Activated B cell treated with CpG ODN at 0.5 μM for 24 hours (primary cell): ENCODE measurements at regions not wholly inside any gene's neighbourhood (a gene's known extent, or its start where the extent isn't known, plus 50 kb on each side); places are given as distances from the start of the nearest gene placed in this dataset.
"Not testable (repeated sequence)": the region's sequence is repeated elsewhere in the genome, so short reads cannot be mapped to it uniquely, and the experiment has no call there.

Experiments used
- ATAC-seq: fragments of 200-7000 bp; cut with Tn5 transposase; one replicate; pipeline ENCODE4 v1.10.0; 2021; ENCODE audit warnings: low read depth, mild to moderate bottlenecking, moderate library complexity
- CTCF ChIA-PET: fragments of 350-600 bp; sonication (Branson Sonifier 250); formaldehyde crosslinking; loops from one replicate; lab custom pipeline; 2021; ENCODE audit warnings: antibody characterized with exemption; lab: Charles Lee
- POLR2A ChIA-PET: fragments of 350-600 bp; sonication (Branson Sonifier 250); formaldehyde crosslinking; loops from one replicate; lab custom pipeline; 2021; ENCODE audit warnings: antibody characterized with exemption; lab: Charles Lee
- DNase-seq: peaks from one replicate; pipeline ENCODE4 v3.0.0; 2022
- H3K27ac Mint-ChIP-seq: one replicate; pipeline ENCODE4 v1.8.0; 2020; ENCODE audit warnings: mixed read lengths
- H3K27me3 Mint-ChIP-seq: one replicate; pipeline ENCODE4 v1.8.0; 2021; ENCODE audit warnings: mixed read lengths
- H3K36me3 Mint-ChIP-seq: one replicate; pipeline ENCODE4 v1.8.0; 2021; ENCODE audit warnings: low read depth, mixed read lengths
- H3K4me1 Mint-ChIP-seq: one replicate; pipeline ENCODE4 v1.8.0; 2021; ENCODE audit warnings: mixed read lengths
- H3K4me3 Mint-ChIP-seq: one replicate; pipeline ENCODE4 v1.8.0; 2020; ENCODE audit warnings: mild to moderate bottlenecking, mixed read lengths
- H3K9me3 Mint-ChIP-seq: one replicate; pipeline ENCODE4 v1.8.0; 2020; ENCODE audit warnings: mixed read lengths
- intact Hi-C: fragments of 100-400 bp; cut with micrococcal nuclease; formaldehyde crosslinking; loops from one replicate; pipeline ENCODE4 v1.15.1; 2024
- TF ChIP-seq, protein P1 (sequence below): fragments of 200-600 bp; IDR thresholded peaks from one replicate; pipeline ENCODE4 v1.8.0; 2022; ENCODE audit warnings: antibody characterized with exemption, mild to moderate bottlenecking

DNA sequence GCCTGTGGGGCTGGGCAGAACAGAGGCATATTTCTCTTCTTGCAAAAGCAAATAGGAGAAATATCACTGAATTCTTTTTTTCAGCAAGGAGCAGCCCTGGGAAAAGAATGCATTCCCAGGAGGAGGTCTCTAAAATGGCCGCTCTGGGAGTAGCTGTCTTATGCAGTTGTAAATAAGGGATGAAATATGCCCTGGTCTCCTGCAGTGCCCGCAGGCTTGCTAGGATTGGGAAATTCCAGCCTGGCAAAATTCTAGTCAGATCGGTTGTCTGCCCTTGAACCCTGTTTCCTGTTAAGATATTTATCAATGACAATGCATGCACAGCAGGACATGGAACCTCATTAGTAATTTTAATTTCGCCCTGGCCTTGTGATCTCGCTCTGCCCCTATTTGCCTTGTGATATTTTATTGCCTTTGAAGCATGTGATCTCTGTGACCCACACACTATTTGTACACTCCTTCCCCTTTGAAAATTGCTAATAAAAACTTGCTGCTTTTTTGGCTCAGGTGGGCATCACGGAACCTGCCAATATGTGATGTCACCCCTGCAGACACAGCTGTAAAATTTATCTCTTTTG is 1993.2 kb downstream of the PCDH9 start:
- peaks cover 16% of the 10 kb centered on the region for H3K9me3 Mint-ChIP-seq
- CTCF ChIA-PET, result no interaction called here
- no peak for DNase-seq
- no peak overlapping the region for H3K27ac Mint-ChIP-seq
- ATAC-seq, result no peak
- intact Hi-C loops, result no loop called here
- no peaks in the 10 kb centered on the region for H3K4me1 Mint-ChIP-seq
- no peak overlapping the region for H3K4me3 Mint-ChIP-seq
- H3K36me3 Mint-ChIP-seq, result no peaks in the 10 kb centered on the region
- TF ChIP-seq, protein P1, sequence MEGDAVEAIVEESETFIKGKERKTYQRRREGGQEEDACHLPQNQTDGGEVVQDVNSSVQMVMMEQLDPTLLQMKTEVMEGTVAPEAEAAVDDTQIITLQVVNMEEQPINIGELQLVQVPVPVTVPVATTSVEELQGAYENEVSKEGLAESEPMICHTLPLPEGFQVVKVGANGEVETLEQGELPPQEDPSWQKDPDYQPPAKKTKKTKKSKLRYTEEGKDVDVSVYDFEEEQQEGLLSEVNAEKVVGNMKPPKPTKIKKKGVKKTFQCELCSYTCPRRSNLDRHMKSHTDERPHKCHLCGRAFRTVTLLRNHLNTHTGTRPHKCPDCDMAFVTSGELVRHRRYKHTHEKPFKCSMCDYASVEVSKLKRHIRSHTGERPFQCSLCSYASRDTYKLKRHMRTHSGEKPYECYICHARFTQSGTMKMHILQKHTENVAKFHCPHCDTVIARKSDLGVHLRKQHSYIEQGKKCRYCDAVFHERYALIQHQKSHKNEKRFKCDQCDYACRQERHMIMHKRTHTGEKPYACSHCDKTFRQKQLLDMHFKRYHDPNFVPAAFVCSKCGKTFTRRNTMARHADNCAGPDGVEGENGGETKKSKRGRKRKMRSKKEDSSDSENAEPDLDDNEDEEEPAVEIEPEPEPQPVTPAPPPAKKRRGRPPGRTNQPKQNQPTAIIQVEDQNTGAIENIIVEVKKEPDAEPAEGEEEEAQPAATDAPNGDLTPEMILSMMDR, result no peak
- no peaks in the 10 kb centered on the region for H3K27me3 Mint-ChIP-seq
- POLR2A ChIA-PET, result no interaction called here

DNA sequence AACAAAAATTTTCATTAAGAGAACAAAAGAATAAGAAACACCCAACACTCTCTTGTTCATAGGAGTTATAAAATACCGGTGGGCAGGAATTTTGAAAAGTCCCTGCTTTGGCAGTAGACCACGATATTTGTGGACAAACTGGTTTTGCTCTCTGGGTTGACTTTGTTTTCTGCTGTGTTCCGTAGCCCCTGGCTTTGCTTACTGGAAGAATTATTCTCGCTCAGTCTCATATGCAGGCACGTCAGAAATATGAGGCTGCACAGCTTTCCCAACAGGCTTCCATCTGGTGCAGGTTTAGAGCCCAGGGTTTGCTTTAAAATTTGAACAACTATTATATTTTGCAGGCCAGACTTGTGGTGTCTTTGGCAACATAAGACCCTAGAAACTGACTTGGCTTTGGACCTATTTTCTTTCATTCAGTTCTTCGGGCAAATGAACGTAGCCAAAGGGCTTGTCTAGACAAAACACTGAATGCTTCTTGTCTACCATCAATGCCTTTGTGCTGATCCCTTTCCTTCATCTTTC is 2012.6 kb downstream of the PCDH9 start:
- H3K27me3 Mint-ChIP-seq, result no peaks in the 10 kb centered on the region
- intact Hi-C loops, result no loop called here
- H3K4me3 Mint-ChIP-seq, result no peak overlapping the region
- no peak overlapping the region for H3K27ac Mint-ChIP-seq
- H3K36me3 Mint-ChIP-seq, result no peaks in the 10 kb centered on the region
- no peak for ATAC-seq
- no peaks in the 10 kb centered on the region for H3K4me1 Mint-ChIP-seq
- CTCF ChIA-PET, result no interaction called here
- DNase-seq, result no peak
- peaks cover 5% of the 10 kb centered on the region for H3K9me3 Mint-ChIP-seq
- TF ChIP-seq, protein P1, result no peak
- POLR2A ChIA-PET, result no interaction called here

GRCh38 chr13:65202845-65203244 is 2027.3 kb downstream of the PCDH9 start:
- H3K36me3 Mint-ChIP-seq, H3K4me3 Mint-ChIP-seq, H3K4me1 Mint-ChIP-seq, DNase-seq, intact Hi-C loops, POLR2A ChIA-PET, CTCF ChIA-PET, ATAC-seq, H3K27me3 Mint-ChIP-seq, H3K27ac Mint-ChIP-seq: not testable (repeated sequence)
- peaks cover 19% of the 10 kb centered on the region for H3K9me3 Mint-ChIP-seq

DNA sequence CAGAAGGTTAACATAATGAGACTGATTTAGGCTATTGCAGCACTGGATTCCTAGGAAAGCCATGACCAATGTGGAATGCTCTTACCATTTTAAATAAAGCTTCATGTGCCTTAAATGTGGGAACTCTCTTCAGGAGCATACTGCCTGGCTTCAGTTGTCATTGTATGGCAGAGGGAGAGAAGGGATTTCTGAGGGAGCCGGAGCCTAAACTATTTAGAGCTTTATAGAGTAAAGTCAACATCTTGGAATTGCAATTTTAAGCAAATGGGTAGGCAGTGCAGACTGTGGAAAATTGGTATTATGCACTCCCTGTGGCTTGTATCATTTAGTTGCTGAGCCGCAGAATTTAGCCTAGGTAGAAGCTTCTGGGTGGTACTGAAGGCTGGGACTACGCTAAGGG is 2041.4 kb downstream of the PCDH9 start:
- Mint-ChIP-seq H3K4me1 (no peaks in the 10 kb centered on the region), H3K27ac (no peak overlapping the region), H3K4me3 (no peak overlapping the region), H3K9me3 (peaks cover 12% of the 10 kb centered on the region), H3K27me3 (no peaks in the 10 kb centered on the region), H3K36me3 (no peaks in the 10 kb centered on the region)
- TF ChIP-seq, protein P1, result no peak
- no peak for DNase-seq
- intact Hi-C loops, result no loop called here
- ChIA-PET CTCF (no interaction called here), POLR2A (no interaction called here)
- no peak for ATAC-seq

- H3K9me3 Mint-ChIP-seq, result no peaks in the 10 kb centered on the region
- POLR2A ChIA-PET, result no interaction called here
- CTCF ChIA-PET, result no interaction called here
- no peaks in the 10 kb centered on the region for H3K4me1 Mint-ChIP-seq
- DNase-seq (no peak), ATAC-seq (no peak)
- H3K27ac Mint-ChIP-seq, result no peak overlapping the region
- H3K27me3 Mint-ChIP-seq, result no peaks in the 10 kb centered on the region
- no peaks in the 10 kb centered on the region for H3K36me3 Mint-ChIP-seq
- intact Hi-C loops, result no loop called here
- no peak overlapping the region for H3K4me3 Mint-ChIP-seq
- TF ChIP-seq, protein P1, result no peak
Observed at GRCh38 chr13:65168026-65168425, 2062.1 kb downstream of the PCDH9 start.

DNA sequence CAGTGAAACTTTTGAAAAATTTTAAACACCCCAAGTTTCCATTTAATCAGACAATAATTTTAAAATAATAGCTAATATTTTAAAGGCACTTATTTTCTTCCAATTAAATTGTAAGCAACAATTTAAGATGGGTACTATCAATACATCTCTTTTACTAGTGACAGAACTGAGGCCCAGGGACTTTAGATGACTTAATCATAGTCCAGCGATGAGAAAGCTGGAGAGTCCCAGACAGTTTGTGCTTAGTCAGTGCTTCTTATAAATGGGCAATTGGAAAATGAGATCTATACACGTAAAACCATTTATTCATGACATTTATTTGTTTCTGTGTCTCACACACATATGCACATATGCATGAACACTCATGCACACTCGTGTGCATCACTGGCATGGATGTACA is 2063.5 kb downstream of the PCDH9 start:
- Mint-ChIP-seq H3K27me3 (no peaks in the 10 kb centered on the region), H3K4me1 (no peaks in the 10 kb centered on the region), H3K9me3 (no peaks in the 10 kb centered on the region), H3K36me3 (no peaks in the 10 kb centered on the region), H3K27ac (no peak overlapping the region), H3K4me3 (no peak overlapping the region)
- CTCF ChIA-PET, result no interaction called here
- no peak for ATAC-seq
- DNase-seq, result no peak
- intact Hi-C loops, result no loop called here
- TF ChIP-seq, protein P1, result no peak
- POLR2A ChIA-PET, result no interaction called here
